A673 (cell line): ENCODE measurements at regions not wholly inside any gene's neighbourhood (a gene's known extent, or its start where the extent isn't known, plus 50 kb on each side); places are given as distances from the start of the nearest gene placed in this dataset.

Experiments used
- CTCF ChIP-seq: fragments of 300-800, 200-600 bp; sonication (generic); conservative IDR thresholded peaks from 2 replicates; pipeline ENCODE4 v1.5.1; 2017; ENCODE audit warnings: low read depth, mild to moderate bottlenecking, antibody characterized with exemption, low read length, moderate library complexity, mixed read lengths
- EZH2 ChIP-seq: fragments of 200-600 bp; sonication (generic); IDR thresholded peaks from 2 replicates; pipeline ENCODE4 v1.6.1; 2017; ENCODE audit warnings: borderline replicate concordance, low read depth, mild to moderate bottlenecking, mixed read lengths, antibody characterized with exemption, low read length; ENCODE audit not compliant: poor library complexity, severe bottlenecking

- TF ChIP-seq EZH2, result no peak
- TF ChIP-seq CTCF, result no peak
These were observed 1721.8 kb downstream of the PCDH9 start for GRCh38 chr13:65508338-65508737.
